Hepatic stellate cell (primary cell): ENCODE measurements at regions not wholly inside any gene's neighbourhood (a gene's known extent, or its start where the extent isn't known, plus 50 kb on each side); places are given as distances from the start of the nearest gene placed in this dataset.
"Not testable (repeated sequence)": the region's sequence is repeated elsewhere in the genome, so short reads cannot be mapped to it uniquely, and the experiment has no call there.

ENCODE experiments used
- DNase-seq: peaks from one replicate; pipeline ENCODE4 v3.0.0; 2011; ENCODE audit warnings: low spot score

DNA sequence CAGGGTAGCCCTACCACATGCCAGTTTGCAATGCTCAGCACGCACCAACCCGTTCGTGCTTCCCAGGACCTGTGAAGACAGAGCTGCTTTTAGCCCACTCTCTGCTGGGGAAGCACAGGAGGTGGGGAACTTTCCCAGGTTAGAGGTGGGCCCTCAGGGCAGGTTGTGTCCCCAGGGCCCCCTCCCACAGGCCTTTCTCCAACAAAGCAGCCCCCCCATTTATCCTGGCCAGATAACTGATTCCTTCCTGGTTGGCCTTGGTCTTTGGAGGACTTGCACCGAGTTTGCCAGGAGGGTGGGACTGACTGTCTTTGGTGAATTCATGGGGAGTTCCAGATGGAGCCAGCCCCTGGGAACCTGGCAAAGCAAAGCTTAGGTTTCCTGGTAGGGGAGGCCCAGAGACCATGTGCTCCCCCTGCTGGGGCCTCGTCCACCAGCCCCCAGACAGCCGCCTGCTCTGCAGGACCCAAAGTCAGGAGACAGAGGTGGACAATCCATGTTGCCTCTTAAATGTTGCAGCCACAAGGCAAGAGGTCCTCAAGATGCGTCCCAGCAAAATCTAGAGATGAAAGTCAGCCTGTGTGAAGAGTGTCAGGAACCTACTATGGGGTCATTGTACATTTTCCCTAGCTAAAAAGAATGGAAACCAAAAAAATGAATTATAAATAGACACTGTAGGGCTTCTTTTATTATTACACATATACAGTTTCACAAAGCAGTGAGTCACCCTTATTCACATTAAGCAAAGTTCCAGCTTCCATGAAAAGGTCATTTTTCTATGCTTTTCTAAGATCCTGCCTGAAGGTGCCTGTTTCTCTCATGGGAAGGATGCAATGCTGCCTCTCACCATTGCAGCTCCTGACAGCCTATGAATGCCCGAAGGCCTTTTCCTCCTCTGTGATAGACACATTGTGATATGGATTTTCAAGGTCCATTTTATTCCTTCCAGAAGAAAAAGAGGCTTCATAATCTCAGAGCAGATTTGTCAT lies 497.8 kb downstream of the PREX1 start:
- no peak for DNase-seq

DNA sequence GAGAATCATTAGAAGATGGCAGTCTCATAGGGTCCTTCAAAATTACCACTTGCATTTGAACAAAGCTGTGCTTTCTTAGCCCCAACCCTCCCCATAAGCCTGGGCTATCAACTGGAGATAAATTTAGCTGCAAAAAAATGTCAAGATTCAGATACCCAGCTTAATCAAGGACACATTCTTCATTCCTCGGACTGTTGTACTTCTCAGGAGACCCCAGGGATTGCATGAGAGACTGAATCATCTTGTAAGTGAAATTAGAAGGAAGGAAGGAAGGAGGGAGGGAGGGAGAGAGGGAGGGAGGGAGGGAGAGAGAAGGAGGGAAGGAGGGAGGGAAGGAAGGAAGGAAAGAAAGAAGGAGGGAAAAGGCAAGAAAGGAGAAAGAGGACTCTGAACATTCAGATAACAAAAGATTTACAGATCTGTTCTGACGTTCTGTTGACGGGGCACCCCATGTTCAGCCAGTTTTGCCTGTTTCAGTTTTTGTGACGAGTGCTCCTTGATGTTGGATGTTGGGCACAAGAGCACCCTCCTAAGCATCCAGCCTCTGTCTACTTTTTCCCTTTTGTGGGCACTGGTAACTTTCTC lies 498.7 kb downstream of the PREX1 start:
- DNase-seq, result no peak

DNA sequence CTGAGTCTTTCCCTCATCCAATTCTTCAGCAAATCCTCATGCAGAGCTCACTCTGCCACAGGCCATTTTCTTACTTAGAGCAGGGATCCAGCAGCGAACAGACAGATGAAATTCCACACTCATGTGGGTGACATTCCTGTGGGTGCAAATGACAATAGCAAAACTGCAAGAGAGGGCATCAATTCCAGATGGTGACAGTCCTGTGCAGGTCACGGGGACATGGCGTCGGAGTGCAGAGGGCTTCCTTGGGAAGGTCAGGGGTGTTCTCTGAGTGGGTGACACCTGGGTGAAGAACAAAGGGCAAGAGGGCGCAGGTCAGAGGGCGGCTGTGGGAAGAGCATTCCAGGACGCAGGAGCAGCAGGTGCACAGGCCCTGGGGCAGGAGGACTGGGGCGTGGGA lies 500.0 kb downstream of the PREX1 start:
- DNase-seq, result not testable (repeated sequence)

DNA sequence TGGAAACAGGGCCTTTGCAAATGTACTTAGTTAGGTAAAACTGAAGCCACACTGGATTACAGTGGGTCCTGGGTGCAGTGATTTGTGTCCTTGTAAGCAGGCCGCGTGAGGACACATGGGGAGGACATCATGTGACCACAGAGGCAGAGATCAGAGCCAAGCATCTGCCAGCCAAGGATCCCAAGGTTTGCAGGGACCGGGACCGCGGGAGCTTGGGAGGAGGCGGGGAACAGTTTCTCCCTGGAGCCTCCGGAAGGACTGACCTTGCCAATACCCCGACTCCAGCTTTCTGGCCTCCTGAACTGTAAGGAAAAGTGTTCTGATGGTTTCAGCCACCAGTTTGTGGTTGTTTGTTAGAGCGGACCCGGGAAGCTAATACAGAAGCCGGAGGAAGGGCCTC lies 500.9 kb downstream of the PREX1 start:
- no peak for DNase-seq

DNA sequence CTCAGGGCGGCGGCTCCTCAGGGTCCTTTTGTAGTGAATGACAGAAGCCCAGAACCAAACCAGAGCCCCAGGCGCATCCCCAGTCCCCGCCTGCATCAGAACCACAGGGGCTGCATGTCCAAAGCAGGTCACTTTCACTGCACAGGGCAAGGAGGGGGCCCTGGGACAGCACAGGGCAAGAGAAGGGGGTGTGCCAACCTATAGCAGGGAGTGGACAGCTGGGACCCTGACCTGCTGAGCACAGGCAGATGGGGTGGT lies 501.4 kb downstream of the PREX1 start:
- DNase-seq, result no peak

DNA sequence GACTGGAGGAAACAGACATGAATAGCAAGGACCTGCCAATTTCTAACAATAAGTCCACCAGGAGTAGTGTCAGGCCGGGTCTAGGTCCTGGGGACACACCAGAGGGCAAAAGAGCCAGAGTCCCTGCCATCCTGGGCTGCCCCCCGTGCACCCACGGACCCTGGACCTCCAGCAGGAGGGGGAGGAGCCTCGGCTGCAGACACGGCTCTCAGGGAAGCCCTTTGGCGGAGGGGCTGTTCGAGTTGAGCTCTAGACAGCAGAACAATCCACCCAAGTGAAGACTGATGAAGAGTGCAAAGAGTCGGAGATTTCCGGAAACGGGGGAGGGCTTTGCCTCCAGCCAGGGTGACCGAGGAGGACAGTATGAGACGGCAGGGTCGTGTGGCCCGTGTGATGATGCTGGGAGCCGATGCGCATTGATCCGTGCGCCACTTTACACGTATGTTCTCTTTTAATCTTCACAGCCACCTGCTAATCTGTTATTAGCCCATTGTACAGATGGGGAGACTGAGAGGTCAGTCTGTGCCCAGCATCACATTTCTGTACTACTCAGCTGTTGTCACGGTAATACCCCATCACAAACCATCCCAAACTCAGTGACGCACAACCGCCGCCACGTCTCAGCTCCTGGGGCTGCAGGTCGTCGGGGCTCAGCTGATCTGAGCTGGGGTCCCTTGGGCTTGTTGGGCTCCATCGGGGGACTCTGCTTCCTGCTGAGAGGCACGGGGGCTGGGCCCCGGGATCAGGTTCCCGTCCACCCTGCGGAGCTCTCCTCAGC lies 502.0 kb downstream of the PREX1 start:
- no peak for DNase-seq

DNA sequence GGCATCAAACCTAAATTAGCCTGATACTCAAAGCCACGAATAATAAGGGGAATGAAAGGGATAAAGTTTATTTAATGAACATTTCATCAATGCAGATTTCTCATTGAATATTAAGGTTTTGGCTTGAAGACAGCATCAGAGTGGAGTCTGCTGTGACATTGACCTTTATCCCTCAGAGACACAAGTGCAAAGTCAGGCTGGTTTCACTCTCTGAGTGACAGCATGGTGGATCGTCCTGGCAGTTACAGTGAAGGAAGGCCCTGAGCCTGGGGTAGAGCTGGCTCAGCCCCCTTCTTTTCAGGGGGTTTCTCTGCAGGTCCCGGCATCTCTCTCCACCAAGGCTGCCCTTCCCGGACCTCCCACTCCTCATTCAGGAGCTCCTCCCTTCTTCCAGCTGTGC lies 503.1 kb downstream of the PREX1 start:
- DNase-seq, result no peak

DNA sequence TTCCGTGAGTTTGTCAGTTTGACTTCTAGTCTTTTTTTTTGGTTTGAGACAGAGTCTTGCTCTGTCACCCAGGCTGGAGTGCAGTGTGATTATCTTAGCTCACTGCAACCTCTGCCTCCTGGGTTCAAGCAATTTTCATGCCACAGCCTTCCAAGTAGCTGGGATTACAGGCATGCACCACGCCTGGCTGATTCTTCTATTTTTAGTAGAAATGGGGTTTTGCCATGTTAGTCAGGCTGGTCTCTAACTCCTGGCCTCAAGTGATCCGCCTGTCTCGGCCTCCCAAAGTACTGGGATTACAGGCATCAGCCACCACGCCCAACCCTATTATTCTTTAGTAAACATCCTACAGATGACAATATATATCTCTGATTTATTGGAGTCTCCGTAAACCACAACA lies 506.5 kb downstream of the PREX1 start:
- DNase-seq, result no peak

DNA sequence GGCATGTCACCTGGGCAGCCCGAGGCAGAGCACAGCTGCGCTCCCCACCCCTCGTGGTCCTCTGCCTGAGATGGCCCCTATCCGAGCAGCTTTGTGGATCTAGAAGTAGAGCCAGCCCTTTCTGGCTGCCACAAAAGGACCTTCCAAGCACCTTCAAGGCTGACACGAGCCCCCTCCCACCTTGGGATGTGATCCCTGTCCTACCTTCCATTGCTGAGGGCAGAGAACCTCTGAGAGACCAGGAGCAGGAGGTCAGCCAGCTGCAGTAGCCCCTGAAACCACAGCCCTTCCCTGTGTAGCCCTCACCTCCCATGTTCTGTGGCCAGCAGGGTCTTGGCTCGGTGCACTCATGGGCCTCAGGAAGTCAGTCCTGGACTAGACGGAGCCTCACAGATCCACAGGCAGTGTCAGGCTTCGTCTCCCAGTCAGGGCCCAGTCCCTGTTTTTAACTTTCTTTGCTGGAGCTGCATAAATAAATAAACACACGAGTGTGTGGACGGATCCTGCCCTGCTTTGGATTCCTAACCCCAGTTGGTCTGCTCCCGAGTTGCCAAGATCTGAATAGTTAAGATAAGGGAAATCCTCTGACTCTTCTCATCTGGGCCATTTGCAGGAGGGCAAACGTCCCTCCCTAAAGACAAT lies 507.7 kb downstream of the PREX1 start:
- no peak for DNase-seq

DNA sequence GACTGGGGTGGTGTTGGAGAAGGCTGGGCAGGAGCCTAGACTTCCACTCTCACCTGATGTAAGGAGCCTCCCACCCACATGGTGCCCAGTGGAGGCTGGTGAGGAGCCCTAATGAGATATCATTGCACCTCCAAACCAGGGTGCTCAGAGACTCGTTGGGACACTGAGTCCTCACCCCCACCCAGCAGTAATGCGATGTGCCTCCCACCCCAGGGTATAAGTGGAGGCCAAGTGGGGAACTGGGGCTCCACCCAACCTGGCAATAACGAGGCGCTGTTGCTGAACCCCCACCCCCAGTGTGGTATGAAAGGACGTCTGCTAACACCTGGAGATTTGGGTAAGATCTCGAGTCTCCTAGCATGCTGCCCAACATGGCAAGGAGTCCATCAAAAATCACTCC lies 510.2 kb downstream of the PREX1 start:
- DNase-seq, result no peak

DNA sequence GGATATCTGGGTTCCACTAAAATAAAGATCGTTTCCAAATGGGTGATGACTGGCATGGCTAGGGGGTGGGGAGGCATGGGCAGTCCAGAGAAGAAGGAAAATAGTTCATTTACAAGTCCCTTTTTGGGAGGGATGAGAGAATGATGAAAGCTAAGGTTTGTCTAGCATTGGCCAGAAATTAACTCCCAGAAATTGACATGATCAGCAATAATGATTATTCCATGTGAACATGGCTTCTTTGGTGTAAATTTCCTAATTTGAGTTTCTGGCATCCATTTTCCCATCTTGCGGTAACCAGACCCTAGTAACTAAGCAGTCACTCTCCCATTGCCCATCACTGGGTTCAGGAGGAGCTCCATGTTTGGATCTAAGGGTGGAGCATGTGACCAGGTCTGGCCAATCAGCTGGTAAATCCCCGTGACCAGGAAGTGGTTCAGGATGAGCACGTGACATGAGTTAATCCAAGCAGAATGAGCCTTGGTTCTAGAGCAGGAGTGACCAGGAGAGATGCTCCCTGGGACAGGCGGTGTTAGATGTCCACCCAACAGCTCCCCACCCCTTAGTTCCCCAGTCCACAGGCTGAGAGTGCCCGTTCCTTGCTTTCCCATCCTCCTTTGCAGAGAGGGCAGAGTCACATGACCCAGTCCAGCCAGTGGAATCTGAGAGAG lies 512.7 kb downstream of the PREX1 start:
- DNase-seq, result no peak

DNA sequence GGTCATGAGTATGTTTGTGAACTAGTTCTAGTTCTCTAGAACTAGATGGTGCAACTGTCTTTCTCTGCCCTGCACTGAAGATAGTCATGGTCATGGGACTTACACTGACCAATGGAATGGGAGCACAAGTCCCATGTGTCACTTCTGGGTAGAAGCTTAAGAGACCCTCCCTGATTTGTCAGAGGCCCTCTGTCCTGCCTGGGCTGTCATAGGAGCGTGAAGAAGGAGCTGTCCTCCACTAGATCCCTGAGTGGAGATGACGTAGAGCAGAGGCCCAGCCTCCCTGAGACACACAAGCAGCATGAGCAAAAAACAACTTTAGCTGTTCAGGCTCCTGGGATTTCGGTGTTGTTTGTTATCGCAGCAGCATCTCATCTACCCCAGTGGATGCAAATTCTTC lies 514.5 kb downstream of the PREX1 start:
- DNase-seq, result no peak

DNA sequence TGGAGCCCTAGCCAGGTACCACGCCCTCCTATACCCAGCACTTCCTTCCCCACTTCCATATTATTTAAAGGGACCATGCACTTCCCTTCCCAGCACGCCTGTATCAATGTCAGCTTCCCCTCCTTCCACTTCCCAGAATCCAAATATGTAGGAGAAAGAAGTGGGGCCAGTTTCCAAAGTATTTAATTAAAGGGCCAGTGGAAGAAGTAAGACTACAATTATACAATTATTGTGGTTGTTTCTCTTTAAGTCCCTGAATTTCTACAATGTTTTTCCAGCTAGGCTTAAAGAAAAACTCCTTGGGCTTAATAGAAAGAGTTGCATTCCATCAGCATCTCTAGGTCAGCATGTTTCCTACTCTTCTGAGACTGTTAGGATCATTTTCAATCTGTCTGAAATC lies 515.8 kb downstream of the PREX1 start:
- DNase-seq, result no peak

DNA sequence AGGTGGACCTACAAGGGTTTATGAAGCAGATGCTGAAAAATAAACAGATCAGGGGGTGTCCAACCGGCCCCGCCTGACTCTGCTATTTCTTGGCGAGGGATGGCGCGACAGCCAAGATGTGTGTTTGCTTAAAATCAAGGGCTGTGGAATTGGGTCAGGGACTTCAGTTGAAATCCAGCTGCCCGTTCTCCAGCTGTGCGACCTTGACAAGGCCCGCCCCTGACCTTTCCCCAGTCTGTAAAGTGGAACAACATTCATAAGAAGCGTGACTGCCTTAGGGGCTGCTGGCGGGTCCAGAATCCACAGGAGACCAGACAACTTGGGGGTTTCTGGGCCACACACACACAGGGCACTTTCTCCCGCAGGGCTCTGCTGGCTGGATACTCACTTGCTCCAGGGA lies 517.5 kb downstream of the PREX1 start:
- DNase-seq, result no peak

DNA sequence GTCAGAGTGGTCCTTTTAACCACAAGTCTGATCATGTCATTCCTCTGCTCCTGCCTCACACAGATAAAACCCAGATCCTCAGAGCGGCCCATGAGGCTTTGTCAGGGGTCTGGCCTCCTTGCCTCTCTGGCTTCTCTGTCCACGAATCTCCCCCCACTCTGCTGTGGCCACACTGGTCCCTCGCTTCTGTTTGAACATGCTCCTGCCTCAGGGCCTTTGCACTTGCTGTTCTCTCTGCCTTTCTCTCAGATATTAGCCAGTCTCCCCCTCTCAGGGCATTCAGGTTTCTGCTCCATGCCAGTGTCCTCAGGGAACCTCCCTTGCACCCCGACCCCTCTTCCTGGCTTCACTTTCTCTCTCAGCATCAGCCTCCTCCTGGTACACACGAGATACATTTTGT lies 518.5 kb downstream of the PREX1 start:
- DNase-seq, result no peak

DNA sequence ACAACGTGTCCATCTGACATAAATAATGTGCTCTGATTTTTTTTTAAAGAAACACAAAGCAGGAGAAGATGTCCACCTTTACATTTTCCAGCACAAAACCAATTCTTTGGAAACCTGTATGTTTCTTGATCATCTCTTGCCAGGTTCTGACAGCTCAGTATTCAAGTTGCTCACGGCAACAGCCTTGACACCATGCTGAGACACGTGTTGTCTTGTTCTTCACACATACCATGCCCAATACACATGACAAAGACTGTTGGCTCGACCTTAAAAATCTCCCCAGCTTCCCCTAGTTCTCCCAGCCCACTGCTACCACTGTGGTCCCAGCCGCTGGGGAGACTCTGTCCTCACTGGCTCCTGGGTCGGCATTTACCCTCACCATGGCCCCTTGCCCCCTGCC lies 518.9 kb downstream of the PREX1 start:
- DNase-seq, result no peak

DNA sequence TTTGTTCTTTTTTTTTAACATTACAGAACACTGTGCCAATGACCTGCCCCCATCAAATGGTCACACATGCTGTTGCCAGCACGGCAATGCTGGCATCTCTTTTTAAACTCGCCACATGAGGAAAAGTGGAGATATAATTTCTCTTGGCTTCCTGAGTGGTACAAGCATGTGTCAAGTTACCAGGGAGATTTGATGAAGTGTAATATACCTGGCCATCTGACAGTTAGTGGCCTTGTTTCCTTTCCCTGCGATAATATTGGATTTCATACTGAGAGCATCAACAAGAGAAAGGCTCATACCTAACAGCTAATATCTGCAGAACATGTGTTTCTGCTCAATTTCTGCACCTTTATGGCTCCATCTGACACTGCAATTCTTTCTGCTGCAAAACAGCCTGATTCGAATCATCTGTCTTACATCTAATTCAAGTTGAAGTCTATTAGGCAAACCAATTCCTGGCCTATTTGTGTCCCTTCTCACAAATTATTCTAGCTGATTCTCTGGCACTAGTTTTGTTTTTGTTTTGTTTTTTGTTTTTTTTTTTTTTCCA lies 519.5 kb downstream of the PREX1 start:
- no peak for DNase-seq

DNA sequence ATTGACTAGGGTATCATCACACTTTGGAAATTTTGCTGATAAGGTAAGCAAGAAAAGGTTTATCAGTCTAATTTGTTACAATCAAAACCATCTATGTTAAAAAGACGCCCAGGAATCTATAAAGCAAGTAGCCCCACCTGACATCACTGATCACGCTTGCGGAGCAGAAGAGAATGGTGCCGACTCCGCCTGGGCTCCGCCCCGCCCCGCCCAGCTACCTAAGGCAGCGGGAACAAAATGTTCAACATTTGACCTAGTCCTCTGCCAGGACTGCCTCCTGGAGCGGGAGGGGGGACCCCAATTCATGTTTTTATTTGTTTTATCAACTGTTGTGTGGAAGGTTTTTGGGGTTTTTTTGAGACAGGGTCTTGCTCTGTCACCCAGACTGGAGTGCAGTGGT lies 520.5 kb downstream of the PREX1 start:
- DNase-seq, result no peak

DNA sequence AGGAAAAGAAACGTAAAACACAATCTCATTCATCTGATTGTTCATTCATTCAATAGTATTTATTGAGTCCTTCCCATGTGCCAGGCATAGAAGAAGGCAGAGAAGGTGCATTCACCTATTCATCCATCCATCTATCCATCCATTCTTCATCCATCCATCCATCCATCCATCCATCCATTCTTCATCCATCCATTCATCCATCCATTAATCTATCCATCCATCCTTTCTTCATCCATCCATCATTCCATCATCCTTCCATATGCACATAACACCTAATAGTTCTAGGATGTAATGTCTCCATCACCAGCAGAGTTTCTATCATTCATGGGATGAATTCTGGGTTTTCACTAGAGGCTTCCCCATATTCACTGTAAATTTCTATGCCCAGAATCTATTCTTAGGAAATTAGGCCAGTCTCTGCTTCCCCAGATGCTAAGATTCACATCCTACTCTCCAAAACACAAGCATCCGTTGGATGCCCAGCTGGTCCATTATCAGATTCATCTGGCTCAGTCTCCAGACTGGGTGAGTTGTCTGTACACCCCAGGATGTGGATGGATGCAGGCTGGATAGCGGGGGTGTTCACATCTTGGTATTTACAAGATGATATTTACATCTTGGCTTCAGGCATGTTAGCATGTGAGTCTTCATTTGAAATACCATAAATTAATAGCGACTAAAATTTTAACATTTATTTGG lies 517.7 kb upstream of the SULF2 start:
- DNase-seq, result no peak

DNA sequence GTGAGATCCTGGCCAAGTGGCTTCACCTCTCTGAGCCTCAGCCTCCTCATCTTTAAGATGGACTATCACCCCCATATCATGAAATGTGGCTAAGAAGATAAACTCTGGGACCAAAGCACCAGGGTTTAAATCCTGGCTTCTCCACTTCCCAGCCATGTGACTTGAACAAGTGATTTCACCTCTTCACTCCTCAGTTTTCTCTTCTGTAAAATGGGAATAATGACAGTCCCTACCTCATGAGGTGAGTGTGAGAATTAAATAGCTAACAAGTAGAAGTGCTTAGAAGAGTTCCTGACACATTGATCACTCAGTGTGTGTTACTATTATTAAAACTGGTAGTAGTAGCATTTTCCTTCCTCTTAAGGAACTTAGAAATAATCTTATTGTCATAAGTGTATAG lies 516.9 kb upstream of the SULF2 start:
- DNase-seq, result no peak

DNA sequence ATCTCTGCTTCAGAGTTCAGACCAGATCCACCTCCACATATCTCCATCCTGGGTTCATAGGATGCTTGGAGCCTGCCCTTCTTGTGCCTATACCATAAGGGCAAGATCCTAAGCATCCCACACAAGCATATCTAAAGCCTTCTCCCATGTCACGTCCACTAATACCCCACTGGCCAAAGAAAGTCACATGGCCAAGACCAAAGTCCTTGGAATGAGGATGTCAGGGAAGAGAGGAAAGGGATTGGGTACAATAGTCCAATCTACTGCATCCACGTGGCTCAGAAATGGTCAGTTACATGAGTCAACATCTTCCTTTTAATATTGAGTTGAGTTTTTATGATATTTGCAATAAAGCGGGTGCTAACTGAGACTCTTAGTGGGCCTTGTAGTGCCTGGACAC lies 515.9 kb upstream of the SULF2 start:
- no peak for DNase-seq
